Tibial nerve (tissue), 4 donors: ENCODE measurements at regions not wholly inside any gene's neighbourhood (a gene's known extent, or its start where the extent isn't known, plus 50 kb on each side); places are given as distances from the start of the nearest gene placed in this dataset.
A peak's percentile ranks its signal among the peaks of the same experiment; 100 is the strongest.

Source experiments
- DNase-seq, 2 donors: peaks; one replicate each; pipeline ENCODE4 v3.0.0-alpha.2; 2019; ENCODE audit warnings: low spot score in 2 of 2
- H3K27ac ChIP-seq, 4 donors: fragments of 200-600 bp; sonication (generic) in 3 of 4; one replicate each; pipeline ENCODE4 v1.5.1; 2017 to 2019; ENCODE audit warnings: mild to moderate bottlenecking in 1 of 4
- H3K27me3 ChIP-seq, 2 donors: fragments of 200-600 bp; sonication (generic) in 1 of 2; one replicate each; pipeline versions ENCODE4 v1.5.1 to v1.6.0; 2017 to 2019
- H3K36me3 ChIP-seq, 3 donors: fragments of 200-600 bp; sonication (generic); one replicate each; pipeline ENCODE4 v1.5.1; 2018 to 2019
- H3K4me1 ChIP-seq, 4 donors: fragments of 200-600 bp; sonication (generic) in 3 of 4; one replicate each; pipeline ENCODE4 v1.5.1; 2017 to 2019
- H3K4me3 ChIP-seq, 4 donors: fragments of 200-600 bp; sonication (generic) in 3 of 4; one replicate each; pipeline ENCODE4 v1.5.1; 2017 to 2019; ENCODE audit warnings: mild to moderate bottlenecking in 1 of 4, moderate library complexity in 1 of 4
- H3K9me3 ChIP-seq, 4 donors: fragments of 200-600 bp; sonication (generic) in 3 of 4; one replicate each; pipeline ENCODE4 v1.5.1; 2017 to 2019
- CTCF ChIP-seq, 5 experiments: fragments of 200-600 bp in 3 of 5; fragments of 450-650 bp in 2 of 5; sonication (generic) in 3 of 5; IDR thresholded peaks; one replicate each; pipeline ENCODE4 v1.5.1; 2016 to 2019; ENCODE audit warnings: antibody characterized with exemption in 5 of 5, mild to moderate bottlenecking in 3 of 5, moderate library complexity in 2 of 5
- EP300 ChIP-seq, 2 donors: sonication (generic); formaldehyde crosslinking; IDR thresholded peaks; one replicate each; pipeline ENCODE4 v1.6.1; 2017; ENCODE audit warnings: antibody characterized with exemption in 2 of 2, mild to moderate bottlenecking in 1 of 2
- POLR2A ChIP-seq, 2 donors: fragments of 450-650 bp; IDR thresholded peaks; one replicate each; pipeline ENCODE4 v1.6.1; 2017; ENCODE audit warnings: antibody characterized with exemption in 2 of 2, mild to moderate bottlenecking in 2 of 2, moderate library complexity in 2 of 2
- WGBS, 2 donors: methylation state at CpG; one replicate each; pipeline ENCODE4 v1.1.5; 2018; 5-methylcytosine and 5-hydroxymethylcytosine counted together

GRCh38 chr16:64397945-64398508, 723.8 kb downstream of the CDH11 start:
- Histone ChIP-seq H3K9me3 (no peaks in the 10 kb centered on the region), H3K36me3 (no peaks in the 10 kb centered on the region), H3K27me3 (no peaks in the 10 kb centered on the region), H3K4me3 (no peak overlapping the region), H3K4me1 (peaks cover 0 to 8% (median 2%) of the 10 kb centered on the region in 4 donors), H3K27ac (no peak overlapping the region)
- DNase-seq, result no peak
- 40 to 47% methylated on average over 3 of the region's 3 CpGs for WGBS, 2 donors
- TF ChIP-seq EP300 (IDR thresholded peaks at IDR 0.05), result no peak
- TF ChIP-seq CTCF (IDR thresholded peaks at IDR 0.05), result no peak
- TF ChIP-seq POLR2A (IDR thresholded peaks at IDR 0.05), result no peak

DNA sequence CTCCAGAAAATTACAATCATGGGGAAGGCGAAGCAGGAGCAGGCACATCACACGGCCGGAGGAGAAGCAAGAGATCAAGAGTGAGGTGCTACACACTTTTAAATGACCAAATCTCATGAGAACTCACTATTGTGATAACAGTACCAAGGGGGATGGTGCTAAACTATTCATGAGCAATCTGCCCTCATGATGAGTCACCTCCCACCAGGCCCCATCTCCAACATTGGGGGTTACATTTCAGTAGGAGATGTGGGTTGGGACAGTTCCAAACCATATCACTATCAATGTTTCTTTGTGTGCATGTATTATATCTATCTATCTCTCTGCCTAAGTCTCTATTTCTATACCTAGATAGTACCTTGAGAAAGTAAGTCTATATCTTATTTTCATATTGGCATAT, 724.8 kb downstream of the CDH11 start:
- H3K36me3 ChIP-seq, result no peaks in the 10 kb centered on the region
- DNase-seq, result no peak
- H3K4me3 ChIP-seq, result no peak overlapping the region
- H3K9me3 ChIP-seq, result no peaks in the 10 kb centered on the region
- whole genome bisulfite sequencing, 2 donors, result 92% methylated on average over 3 of the region's 3 CpGs
- H3K4me1 ChIP-seq, result peaks cover 0 to 14% (median 2%) of the 10 kb centered on the region in 4 donors
- no peaks in the 10 kb centered on the region for H3K27me3 ChIP-seq
- TF ChIP-seq POLR2A (IDR thresholded peaks at IDR 0.05), result no peak
- TF ChIP-seq CTCF (IDR thresholded peaks at IDR 0.05), result no peak
- no peak for TF ChIP-seq EP300 (IDR thresholded peaks at IDR 0.05)
- no peak overlapping the region for H3K27ac ChIP-seq

- TF ChIP-seq EP300 (IDR thresholded peaks at IDR 0.05), result no peak
- no peak for TF ChIP-seq POLR2A (IDR thresholded peaks at IDR 0.05)
- TF ChIP-seq CTCF (IDR thresholded peaks at IDR 0.05), result no peak
- no peak overlapping the region for H3K27ac ChIP-seq
- H3K27me3 ChIP-seq, result no peaks in the 10 kb centered on the region
- no peaks in the 10 kb centered on the region for H3K9me3 ChIP-seq
- no peaks in the 10 kb centered on the region for H3K36me3 ChIP-seq
- peaks cover 0 to 37% (median 7%) of the 10 kb centered on the region in 4 donors for H3K4me1 ChIP-seq
- no peak overlapping the region for H3K4me3 ChIP-seq
- no peak for DNase-seq
- 72 to 81% methylated on average over 1 of the region's 1 CpG for WGBS, 2 donors
These were observed 727.8 kb downstream of the CDH11 start for GRCh38 chr16:64394061-64394460.

- no peaks in the 10 kb centered on the region for H3K27me3 ChIP-seq
- H3K4me3 ChIP-seq, result no peak overlapping the region
- no peak for TF ChIP-seq POLR2A (IDR thresholded peaks at IDR 0.05)
- no peak for TF ChIP-seq EP300 (IDR thresholded peaks at IDR 0.05)
- TF ChIP-seq CTCF (IDR thresholded peaks at IDR 0.05), result no peak
- H3K9me3 ChIP-seq, result no peaks in the 10 kb centered on the region
- 83 to 93% methylated on average over 1 of the region's 1 CpG for WGBS, 2 donors
- H3K27ac ChIP-seq, result no peak overlapping the region
- DNase-seq, result no peak
- H3K4me1 ChIP-seq, result peaks cover 0 to 30% (median 5%) of the 10 kb centered on the region in 4 donors
- no peaks in the 10 kb centered on the region for H3K36me3 ChIP-seq
These were observed 729.4 kb downstream of the CDH11 start for GRCh38 chr16:64392456-64392855.

DNA sequence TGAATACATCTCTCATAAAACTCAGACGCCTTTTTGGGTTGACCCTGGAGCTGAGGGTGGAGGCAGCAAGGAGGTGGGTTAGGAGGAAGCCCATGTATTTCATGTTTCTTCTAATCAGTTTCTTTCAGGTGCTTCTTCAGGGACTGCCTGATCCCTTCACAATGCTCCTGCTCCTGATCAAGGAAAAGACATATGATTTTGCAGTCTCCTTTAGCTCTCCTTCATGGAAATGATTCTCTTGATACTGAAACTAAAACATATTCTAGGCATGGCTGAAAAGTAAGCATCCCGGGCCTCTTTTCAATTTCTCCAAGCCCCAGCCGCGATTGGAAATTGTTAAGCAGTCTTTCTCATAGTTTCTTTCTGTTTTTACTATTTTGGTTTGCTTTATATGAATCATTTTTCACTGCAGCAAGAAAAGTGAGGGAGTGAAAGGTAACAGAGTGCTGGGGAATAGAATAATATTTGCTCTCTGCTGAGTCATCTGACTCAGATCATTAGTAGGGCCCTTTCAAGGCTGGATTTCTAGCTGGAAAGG, 730.7 kb downstream of the CDH11 start:
- no peaks in the 10 kb centered on the region for H3K36me3 ChIP-seq
- H3K4me3 ChIP-seq, result peak overlapping the region in 2 of 4 donors; percentile 16 to 33
- H3K4me1 ChIP-seq, result peaks cover 0 to 30% (median 5%) of the 10 kb centered on the region in 4 donors
- DNase-seq, result no peak
- H3K9me3 ChIP-seq, result no peaks in the 10 kb centered on the region
- H3K27me3 ChIP-seq, result no peaks in the 10 kb centered on the region
- 11 to 20% methylated on average over 4 of the region's 4 CpGs for WGBS, 2 donors
- TF ChIP-seq EP300 (IDR thresholded peaks at IDR 0.05) (no peak), CTCF (IDR thresholded peaks at IDR 0.05) (no peak), POLR2A (IDR thresholded peaks at IDR 0.05) (no peak)
- peak overlapping the region; percentile 27 to 87 (median 74) for H3K27ac ChIP-seq
